Spleen (tissue), 7 donors: ENCODE measurements at regions not wholly inside any gene's neighbourhood (a gene's known extent, or its start where the extent isn't known, plus 50 kb on each side); places are given as distances from the start of the nearest gene placed in this dataset.

Source experiments
- CTCF ChIP-seq, 11 experiments: fragments of 200-600 bp in 7 of 11; fragments of 450-650 bp in 4 of 11; sonication (generic) in 4 of 11; IDR thresholded peaks in 8 of 11; conservative IDR thresholded peaks in 3 of 11; 1 replicate in 7 of 11; 2 replicates in 4 of 11; pipeline versions ENCODE4 v1.4.0 to v1.8.0; 2016 to 2021; ENCODE audit warnings: antibody characterized with exemption in 11 of 11, inconsistent platforms in 4 of 11, mild to moderate bottlenecking in 1 of 11
- POLR2A ChIP-seq, 3 donors: fragments of 450-650 bp; IDR thresholded peaks; one replicate each; pipeline ENCODE4 v1.5.1; 2017; ENCODE audit warnings: antibody characterized with exemption in 3 of 3, mild to moderate bottlenecking in 1 of 3
- donor health status: DM: no; HTN: no; CAD: no; lungs with moderate emphysema.
- donor health status: DM: no; HTN: no; CAD: no.
- donor health status: DM: no; HTN: no; CAD: no.

GRCh38 chr15:96701443-96701842, 370.9 kb downstream of the NR2F2 start:
- no peak for TF ChIP-seq CTCF (IDR thresholded peaks at IDR 0.05 in 8 of 11, conservative IDR thresholded peaks at IDR 0.05 in 3 of 11)
- TF ChIP-seq POLR2A (IDR thresholded peaks at IDR 0.05): no peak
